SK-N-SH (cell line): ENCODE measurements at regions not wholly inside any gene's neighbourhood (a gene's known extent, or its start where the extent isn't known, plus 50 kb on each side); places are given as distances from the start of the nearest gene placed in this dataset.
"Not testable (repeated sequence)": the region's sequence is repeated elsewhere in the genome, so short reads cannot be mapped to it uniquely, and the experiment has no call there.

Experiments used
- CTCF ChIA-PET: fragments of 300-600, 350-600 bp; formaldehyde crosslinking; extraction: SDS; loops from one replicate; lab custom pipeline; 2021; lab: Yijun Ruan, JAX
- POLR2A ChIA-PET: fragments of 350-600 bp; sonication (Branson Sonifier 250); formaldehyde crosslinking; extraction: SDS; loops from one replicate; lab custom pipeline; 2020; ENCODE audit warnings: antibody characterized with exemption, inconsistent platforms; lab: Yijun Ruan, JAX
- DNase-seq: peaks from one replicate; pipeline ENCODE4 v3.0.0; 2012
- H2AFZ ChIP-seq: fragments of 200-600 bp; sonication (generic); 2 replicates; pipeline ENCODE4 v1.8.1; 2016; ENCODE audit warnings: antibody characterized with exemption, mild to moderate bottlenecking, low read depth
- H3F3A ChIP-seq: fragments of 200-600 bp; sonication (generic); replicated peaks from 2 replicates; pipeline ENCODE3; 2016; ENCODE audit warnings: antibody characterized with exemption, mild to moderate bottlenecking; ENCODE audit not compliant: insufficient read depth
- H3K27ac ChIP-seq, 2 experiments: fragments of 200-500 bp in 1 of 2; fragments of 200-600 bp in 1 of 2; sonication (Bioruptor generic) in 1 of 2; sonication (generic), shearing (Covaris generic) in 1 of 2; 2 replicates each; pipeline versions ENCODE4 v1.5.1 to v1.6.1; 2014 to 2016; ENCODE audit warnings: low read depth in 2 of 2, inconsistent platforms in 1 of 2, low read length in 1 of 2, mild to moderate bottlenecking in 1 of 2, mixed read lengths in 1 of 2
- H3K27me3 ChIP-seq: fragments of 200-600 bp; sonication (generic), shearing (Covaris generic); 2 replicates; pipeline ENCODE4 v1.6.1; 2016; ENCODE audit warnings: mixed run types; ENCODE audit not compliant: insufficient read depth
- H3K36me3 ChIP-seq, 2 experiments: fragments of 200-500 bp in 1 of 2; fragments of 200-600 bp in 1 of 2; sonication (Bioruptor generic) in 1 of 2; sonication (generic) in 1 of 2; replicated peaks in 1 of 2; 2 replicates each; pipeline versions ENCODE3 to v1.5.1; 2014 to 2016; ENCODE audit warnings: low read length in 1 of 2, mild to moderate bottlenecking in 1 of 2; ENCODE audit not compliant: insufficient read depth in 2 of 2, control insufficient read depth in 1 of 2
- H3K4me1 ChIP-seq, 2 experiments: fragments of 200-500 bp in 1 of 2; fragments of 200-600 bp in 1 of 2; sonication (Bioruptor generic) in 1 of 2; sonication (generic), shearing (Covaris generic) in 1 of 2; 2 replicates each; pipeline versions ENCODE4 v1.5.1 to v1.6.1; 2014 to 2016; ENCODE audit warnings: low read depth in 1 of 2, low read length in 1 of 2, mixed run types in 1 of 2; ENCODE audit not compliant: insufficient read depth in 2 of 2, control insufficient read depth in 1 of 2
- H3K4me2 ChIP-seq: fragments of 200-600 bp; sonication (generic), shearing (Covaris generic); 2 replicates; pipeline ENCODE4 v1.6.1; 2017; ENCODE audit warnings: mixed run types
- H3K4me3 ChIP-seq, 2 experiments: fragments of 200-500 bp in 1 of 2; fragments of 200-600 bp in 1 of 2; sonication (Bioruptor generic) in 1 of 2; sonication (generic), shearing (Covaris generic) in 1 of 2; 2 replicates each; pipeline versions ENCODE4 v1.5.1 to v1.8.1; 2014 to 2016; ENCODE audit warnings: low read depth in 2 of 2, inconsistent platforms in 1 of 2, low read length in 1 of 2, mild to moderate bottlenecking in 1 of 2, mixed read lengths in 1 of 2, moderate library complexity in 1 of 2
- H3K79me2 ChIP-seq: fragments of 200-600 bp; sonication (generic); 2 replicates; pipeline ENCODE4 v1.8.1; 2017; ENCODE audit warnings: mild to moderate bottlenecking; ENCODE audit not compliant: insufficient read depth
- H3K9ac ChIP-seq: fragments of 200-600 bp; sonication (generic); 2 replicates; pipeline ENCODE4 v1.6.1; 2017; ENCODE audit warnings: mixed run types
- H3K9me2 ChIP-seq: fragments of 200-600 bp; sonication (generic); 2 replicates; pipeline ENCODE4 v1.6.1; 2017; ENCODE audit warnings: mixed run types
- H3K9me3 ChIP-seq: fragments of 200-600 bp; sonication (generic); 2 replicates; pipeline ENCODE4 v1.6.1; 2017; ENCODE audit warnings: mixed run types, mild to moderate bottlenecking, moderate library complexity
- H4K20me1 ChIP-seq: fragments of 200-600 bp; sonication (generic); 2 replicates; pipeline ENCODE4 v1.6.1; 2017; ENCODE audit warnings: mild to moderate bottlenecking, mixed run types; ENCODE audit not compliant: insufficient read depth
- CHD2 ChIP-seq: fragments of 150-350 bp; IDR thresholded peaks from 2 replicates; pipeline ENCODE4 v1.6.1; 2018; ENCODE audit warnings: low read length; ENCODE audit not compliant: partially characterized antibody
- ELF1 ChIP-seq: IDR thresholded peaks from 2 replicates; pipeline ENCODE4 v1.4.0; 2012
- EZH2phosphoT487 ChIP-seq: fragments of 200-600 bp; sonication (generic); IDR thresholded peaks from 2 replicates; pipeline ENCODE4 v1.6.1; 2017; ENCODE audit warnings: low read depth, mixed run types, mild to moderate bottlenecking, antibody characterized with exemption, moderate library complexity, borderline replicate concordance
- FOXJ3 ChIP-seq: sonication (generic); formaldehyde crosslinking; IDR thresholded peaks from 2 replicates; pipeline ENCODE4 v1.5.1; 2020; ENCODE audit warnings: mild to moderate bottlenecking, missing genetic modification reagents
- GABPA ChIP-seq: IDR thresholded peaks from 2 replicates; pipeline ENCODE4 v1.4.0; 2012; ENCODE audit warnings: low read depth, mild to moderate bottlenecking
- GATA2 ChIP-seq: sonication (generic); formaldehyde crosslinking; IDR thresholded peaks from 2 replicates; pipeline ENCODE4 v1.5.0; 2020; ENCODE audit warnings: mild to moderate bottlenecking, missing genetic modification reagents
- MEF2A ChIP-seq: IDR thresholded peaks from 2 replicates; pipeline ENCODE4 v1.4.0; 2012; ENCODE audit warnings: low read depth, borderline replicate concordance
- POLR2AphosphoS5 ChIP-seq: IDR thresholded peaks from 2 replicates; pipeline ENCODE4 v1.6.1; 2012; ENCODE audit warnings: low read depth, low read length
- RCOR1 ChIP-seq: fragments of 150-350 bp; IDR thresholded peaks from 2 replicates; pipeline ENCODE4 v1.6.1; 2017; ENCODE audit warnings: antibody characterized with exemption, low read length
- REST ChIP-seq: IDR thresholded peaks from 2 replicates; pipeline ENCODE4 v1.6.1; 2012; ENCODE audit warnings: mild to moderate bottlenecking, low read depth, low read length, moderate library complexity
- RFX5 ChIP-seq: IDR thresholded peaks from 2 replicates; pipeline ENCODE4 v1.6.1; 2012; ENCODE audit warnings: mild to moderate bottlenecking, improper control_type of control experiment, low read length
- RXRA ChIP-seq: IDR thresholded peaks from 2 replicates; pipeline ENCODE4 v1.4.0; 2012; ENCODE audit warnings: low read depth, mild to moderate bottlenecking, borderline replicate concordance
- SIN3A ChIP-seq: IDR thresholded peaks from 2 replicates; pipeline ENCODE4 v1.6.1; 2012; ENCODE audit warnings: low read depth, mild to moderate bottlenecking, low read length, moderate library complexity, borderline replicate concordance
- USF2 ChIP-seq: fragments of 150-350 bp; IDR thresholded peaks from 2 replicates; pipeline ENCODE4 v1.6.1; 2017; ENCODE audit warnings: antibody characterized with exemption, low read length, low read depth, borderline replicate concordance
- YY1 ChIP-seq: IDR thresholded peaks from 2 replicates; pipeline ENCODE4 v1.4.0; 2012; ENCODE audit warnings: low read depth, mild to moderate bottlenecking
- ZBTB33 ChIP-seq: IDR thresholded peaks from 2 replicates; pipeline ENCODE4 v1.4.0; 2012; ENCODE audit warnings: low read depth, borderline replicate concordance
- WGBS: methylation state at CpG from one replicate; pipeline ENCODE4 v1.1.6; 2017; ENCODE audit warnings: low lambda C conversion rate; 5-methylcytosine and 5-hydroxymethylcytosine counted together

- no peaks in the 10 kb centered on the region for H3K79me2 ChIP-seq
- H3K9me3 ChIP-seq: no peaks in the 10 kb centered on the region
- H3K27me3 ChIP-seq: no peaks in the 10 kb centered on the region
- H3K4me3 ChIP-seq: no peak overlapping the region
- no peak for DNase-seq
- no peaks in the 10 kb centered on the region for H3F3A ChIP-seq
- H3K9ac ChIP-seq: no peak overlapping the region
- H3K36me3 ChIP-seq: no peaks in the 10 kb centered on the region
- H4K20me1 ChIP-seq: no peaks in the 10 kb centered on the region
- H2AFZ ChIP-seq: no peak overlapping the region
- H3K27ac ChIP-seq: no peak overlapping the region
- WGBS: 10% methylated on average over 9 of the region's 9 CpGs
- ChIA-PET CTCF (no interaction called here), POLR2A (no interaction called here)
- no peak overlapping the region for H3K4me2 ChIP-seq
- no peaks in the 10 kb centered on the region for H3K4me1 ChIP-seq
- no peak for TF ChIP-seq GATA2 (CRISPR knock-in tag)
- no peak for TF ChIP-seq MEF2A
- TF ChIP-seq ELF1: no peak
- no peak for TF ChIP-seq FOXJ3 (CRISPR knock-in tag)
- no peak for TF ChIP-seq ZBTB33
- no peak for TF ChIP-seq SIN3A
- no peak for TF ChIP-seq POLR2AphosphoS5
- TF ChIP-seq RXRA: no peak
- no peak for TF ChIP-seq RCOR1
- no peak for TF ChIP-seq USF2
- TF ChIP-seq YY1: no peak
- no peak for TF ChIP-seq REST
- TF ChIP-seq GABPA: no peak
- TF ChIP-seq RFX5: no peak
- TF ChIP-seq CHD2: no peak
- no peak for TF ChIP-seq EZH2phosphoT487
- H3K9me2 ChIP-seq: no peaks in the 10 kb centered on the region
Observed at GRCh38 chr4:30586850-30587249, 133.3 kb upstream of the PCDH7 start.

- H3K4me3 ChIP-seq, DNase-seq, H3K9me2 ChIP-seq, H3K36me3 ChIP-seq, H3K9me3 ChIP-seq, H2AFZ ChIP-seq, POLR2A ChIA-PET, CTCF ChIA-PET, H3K79me2 ChIP-seq, H3K9ac ChIP-seq, H3K4me1 ChIP-seq, H4K20me1 ChIP-seq, H3K4me2 ChIP-seq, H3K27ac ChIP-seq, H3F3A ChIP-seq, H3K27me3 ChIP-seq: not testable (repeated sequence)
- WGBS: 39% methylated on average over 3 of the region's 3 CpGs
Observed at GRCh38 chr4:30589669-30590068, 130.5 kb upstream of the PCDH7 start.
